OCI-LY1 (cell line): ENCODE measurements at regions not wholly inside any gene's neighbourhood (a gene's known extent, or its start where the extent isn't known, plus 50 kb on each side); places are given as distances from the start of the nearest gene placed in this dataset.

Experiments
- EZH2 ChIP-seq: fragments of 200-600 bp; sonication (generic), shearing (Covaris generic); IDR thresholded peaks from 2 replicates; pipeline ENCODE4 v1.8.0; 2017; ENCODE audit warnings: borderline replicate concordance, mixed run types, mild to moderate bottlenecking, antibody characterized with exemption, low read length, moderate library complexity, mixed read lengths
- TF ChIP-seq, protein P1 (sequence below): fragments of 200-600 bp; sonication (generic), shearing (Covaris generic); IDR thresholded peaks from 2 replicates; pipeline ENCODE4 v1.5.1; 2017; ENCODE audit warnings: mild to moderate bottlenecking, antibody characterized with exemption, low read length, moderate library complexity, mixed read lengths

DNA sequence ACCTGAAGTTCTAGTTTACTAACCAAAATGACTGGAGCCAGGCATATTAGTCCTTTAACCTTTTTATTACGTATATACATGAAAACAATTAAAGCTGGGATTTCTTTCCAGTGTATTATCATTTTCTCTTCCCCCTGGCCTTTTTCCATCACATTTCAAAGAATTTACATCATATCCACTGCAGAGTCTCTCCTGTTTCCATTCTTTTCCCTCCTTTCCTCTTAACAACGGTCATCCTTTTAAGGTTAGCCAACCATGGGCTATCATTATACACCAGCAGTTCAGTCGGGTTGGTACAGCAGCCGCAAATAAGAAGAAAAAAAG, 104.6 kb downstream of the TFAP2A start:
- TF ChIP-seq, protein P1, sequence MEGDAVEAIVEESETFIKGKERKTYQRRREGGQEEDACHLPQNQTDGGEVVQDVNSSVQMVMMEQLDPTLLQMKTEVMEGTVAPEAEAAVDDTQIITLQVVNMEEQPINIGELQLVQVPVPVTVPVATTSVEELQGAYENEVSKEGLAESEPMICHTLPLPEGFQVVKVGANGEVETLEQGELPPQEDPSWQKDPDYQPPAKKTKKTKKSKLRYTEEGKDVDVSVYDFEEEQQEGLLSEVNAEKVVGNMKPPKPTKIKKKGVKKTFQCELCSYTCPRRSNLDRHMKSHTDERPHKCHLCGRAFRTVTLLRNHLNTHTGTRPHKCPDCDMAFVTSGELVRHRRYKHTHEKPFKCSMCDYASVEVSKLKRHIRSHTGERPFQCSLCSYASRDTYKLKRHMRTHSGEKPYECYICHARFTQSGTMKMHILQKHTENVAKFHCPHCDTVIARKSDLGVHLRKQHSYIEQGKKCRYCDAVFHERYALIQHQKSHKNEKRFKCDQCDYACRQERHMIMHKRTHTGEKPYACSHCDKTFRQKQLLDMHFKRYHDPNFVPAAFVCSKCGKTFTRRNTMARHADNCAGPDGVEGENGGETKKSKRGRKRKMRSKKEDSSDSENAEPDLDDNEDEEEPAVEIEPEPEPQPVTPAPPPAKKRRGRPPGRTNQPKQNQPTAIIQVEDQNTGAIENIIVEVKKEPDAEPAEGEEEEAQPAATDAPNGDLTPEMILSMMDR, result no peak
- no peak for TF ChIP-seq EZH2
